ENCODE measurements at regions not wholly inside any gene's neighbourhood (a gene's known extent, or its start where the extent isn't known, plus 50 kb on each side); places are given as distances from the start of the nearest gene placed in this dataset.

- TF ChIP-seq FOXM1 (IDR thresholded peaks at IDR 0.05; ENCODE audit: borderline replicate concordance) (no peak), FOXK2 (IDR thresholded peaks at IDR 0.05) (no peak), SUZ12 (IDR thresholded peaks at IDR 0.05) (no peak), HDGF (IDR thresholded peaks at IDR 0.05; ENCODE audit: borderline replicate concordance) (no peak), BHLHE40 (IDR thresholded peaks at IDR 0.05; ENCODE audit: borderline replicate concordance) (no peak), TARDBP (IDR thresholded peaks at IDR 0.05) (no peak), SP1 (IDR thresholded peaks at IDR 0.05) (no peak)
Measured at GRCh38 chr13:55583953-55584593, 1556.6 kb upstream of the PRR20A start.
